ENCODE measurements at regions not wholly inside any gene's neighbourhood (a gene's known extent, or its start where the extent isn't known, plus 50 kb on each side); places are given as distances from the start of the nearest gene placed in this dataset.

GRCh38 chr6:78322068-78322845 lies 545.1 kb upstream of the IRAK1BP1 start:
- no peaks in the 10 kb centered on the region for H3K27me3 Mint-ChIP-seq
- no peaks in the 10 kb centered on the region for H3K36me3 Mint-ChIP-seq
- CTCF ChIA-PET = no interaction called here
- DNase-seq (no peak), ATAC-seq (no peak)
- H3K9me3 ChIP-seq (ENCODE audit: control insufficient read depth in 2 of 3, low read length in 3 of 3) = no peaks in the 10 kb centered on the region
- H3K27ac ChIP-seq (ENCODE audit: low read depth, low read length) = no peak overlapping the region
- H3K4me3 ChIP-seq (ENCODE audit: low read length) = no peak overlapping the region
- H3K27ac Mint-ChIP-seq = no peak overlapping the region
- H3K4me1 ChIP-seq (ENCODE audit: control insufficient read depth in 2 of 2, insufficient read depth in 2 of 2, low read length in 2 of 2) = no peaks in the 10 kb centered on the region
- no peak overlapping the region for H3K4me3 Mint-ChIP-seq
- POLR2A ChIA-PET = no interaction called here
- no peaks in the 10 kb centered on the region for H3K36me3 ChIP-seq (ENCODE audit: control insufficient read depth in 2 of 3, insufficient read depth in 3 of 3, low read length in 3 of 3)
- intact Hi-C loops (cut with micrococcal nuclease) = no loop called here
- H3K4me1 Mint-ChIP-seq = no peaks in the 10 kb centered on the region
- H3K9me3 Mint-ChIP-seq = peaks cover 0 to 12% (median 2%) of the 10 kb centered on the region in 11 donors
- H3K27me3 ChIP-seq (ENCODE audit: control insufficient read depth in 2 of 2, insufficient read depth in 2 of 2, low read length in 2 of 2) = no peaks in the 10 kb centered on the region

DNA sequence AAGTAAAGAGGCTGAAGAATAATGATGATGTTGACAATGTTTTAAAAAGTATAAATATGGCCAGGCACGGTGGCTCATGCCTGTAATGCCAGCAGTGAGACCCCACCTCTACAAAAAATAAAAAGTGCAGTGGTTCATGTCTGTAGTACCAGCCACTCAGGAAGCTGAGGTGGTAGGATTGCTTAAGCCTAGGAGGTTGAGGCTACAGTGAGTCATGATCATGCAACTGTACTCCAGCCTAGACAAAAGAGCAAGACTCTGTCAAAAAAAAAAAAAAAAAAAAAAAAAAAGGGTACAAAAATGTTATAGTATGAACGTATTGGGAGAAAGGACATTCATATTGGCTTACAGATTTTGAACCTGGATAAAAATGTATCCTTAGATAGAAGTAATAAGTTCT lies 543.1 kb upstream of the IRAK1BP1 start:
- POLR2A ChIA-PET = no interaction called here
- no peak for ATAC-seq
- H3K27me3 ChIP-seq (ENCODE audit: control insufficient read depth in 2 of 2, insufficient read depth in 2 of 2, low read length in 2 of 2) = no peaks in the 10 kb centered on the region
- Mint-ChIP-seq H3K27ac (no peak overlapping the region), H3K36me3 (no peaks in the 10 kb centered on the region), H3K4me3 (no peak overlapping the region), H3K27me3 (no peaks in the 10 kb centered on the region), H3K4me1 (no peaks in the 10 kb centered on the region), H3K9me3 (peaks cover 0 to 13% (median 2%) of the 10 kb centered on the region in 11 donors)
- no peaks in the 10 kb centered on the region for H3K9me3 ChIP-seq (ENCODE audit: control insufficient read depth in 2 of 3, low read length in 3 of 3)
- intact Hi-C loops (cut with micrococcal nuclease) = no loop called here
- no peak overlapping the region for H3K4me3 ChIP-seq (ENCODE audit: low read length)
- no peaks in the 10 kb centered on the region for H3K4me1 ChIP-seq (ENCODE audit: control insufficient read depth in 2 of 2, insufficient read depth in 2 of 2, low read length in 2 of 2)
- H3K27ac ChIP-seq (ENCODE audit: low read depth, low read length) = no peak overlapping the region
- no peak for DNase-seq
- CTCF ChIA-PET = no interaction called here
- H3K36me3 ChIP-seq (ENCODE audit: control insufficient read depth in 2 of 3, insufficient read depth in 3 of 3, low read length in 3 of 3) = no peaks in the 10 kb centered on the region

GRCh38 chr6:78340755-78341154 lies 526.6 kb upstream of the IRAK1BP1 start:
- ChIA-PET CTCF (no interaction called here), POLR2A (no interaction called here)
- intact Hi-C loops (cut with micrococcal nuclease) = no loop called here
- peaks cover 0 to 25% (median 4%) of the 10 kb centered on the region in 11 donors for H3K9me3 Mint-ChIP-seq
- H3K4me1 Mint-ChIP-seq = no peaks in the 10 kb centered on the region
- no peaks in the 10 kb centered on the region for H3K9me3 ChIP-seq (ENCODE audit: control insufficient read depth in 2 of 3, low read length in 3 of 3)
- no peaks in the 10 kb centered on the region for H3K36me3 Mint-ChIP-seq
- no peaks in the 10 kb centered on the region for H3K4me1 ChIP-seq (ENCODE audit: control insufficient read depth in 2 of 2, insufficient read depth in 2 of 2, low read length in 2 of 2)
- H3K27me3 ChIP-seq (ENCODE audit: control insufficient read depth in 2 of 2, insufficient read depth in 2 of 2, low read length in 2 of 2) = no peaks in the 10 kb centered on the region
- DNase-seq = no peak
- no peak overlapping the region for H3K27ac ChIP-seq (ENCODE audit: low read depth, low read length)
- no peak overlapping the region for H3K4me3 ChIP-seq (ENCODE audit: low read length)
- no peak overlapping the region for H3K27ac Mint-ChIP-seq
- no peaks in the 10 kb centered on the region for H3K27me3 Mint-ChIP-seq
- H3K4me3 Mint-ChIP-seq = no peak overlapping the region
- H3K36me3 ChIP-seq (ENCODE audit: control insufficient read depth in 2 of 3, insufficient read depth in 3 of 3, low read length in 3 of 3) = no peaks in the 10 kb centered on the region
- ATAC-seq = no peak

GRCh38 chr6:78345882-78346281 lies 521.5 kb upstream of the IRAK1BP1 start:
- H3K4me3 Mint-ChIP-seq = no peak overlapping the region
- ChIA-PET CTCF (no interaction called here), POLR2A (no interaction called here)
- H3K9me3 Mint-ChIP-seq = peaks cover 0 to 23% (median 0%) of the 10 kb centered on the region in 11 donors
- no peak overlapping the region for H3K27ac ChIP-seq (ENCODE audit: low read depth, low read length)
- H3K4me1 ChIP-seq (ENCODE audit: control insufficient read depth in 2 of 2, insufficient read depth in 2 of 2, low read length in 2 of 2) = no peaks in the 10 kb centered on the region
- no peak for DNase-seq
- no peak overlapping the region for H3K27ac Mint-ChIP-seq
- ATAC-seq = no peak
- intact Hi-C loops (cut with micrococcal nuclease) = no loop called here
- no peaks in the 10 kb centered on the region for H3K4me1 Mint-ChIP-seq
- no peaks in the 10 kb centered on the region for H3K36me3 ChIP-seq (ENCODE audit: control insufficient read depth in 2 of 3, insufficient read depth in 3 of 3, low read length in 3 of 3)
- H3K36me3 Mint-ChIP-seq = no peaks in the 10 kb centered on the region
- no peaks in the 10 kb centered on the region for H3K27me3 ChIP-seq (ENCODE audit: control insufficient read depth in 2 of 2, insufficient read depth in 2 of 2, low read length in 2 of 2)
- H3K4me3 ChIP-seq (ENCODE audit: low read length) = no peak overlapping the region
- no peaks in the 10 kb centered on the region for H3K9me3 ChIP-seq (ENCODE audit: control insufficient read depth in 2 of 3, low read length in 3 of 3)
- H3K27me3 Mint-ChIP-seq = no peaks in the 10 kb centered on the region

DNA sequence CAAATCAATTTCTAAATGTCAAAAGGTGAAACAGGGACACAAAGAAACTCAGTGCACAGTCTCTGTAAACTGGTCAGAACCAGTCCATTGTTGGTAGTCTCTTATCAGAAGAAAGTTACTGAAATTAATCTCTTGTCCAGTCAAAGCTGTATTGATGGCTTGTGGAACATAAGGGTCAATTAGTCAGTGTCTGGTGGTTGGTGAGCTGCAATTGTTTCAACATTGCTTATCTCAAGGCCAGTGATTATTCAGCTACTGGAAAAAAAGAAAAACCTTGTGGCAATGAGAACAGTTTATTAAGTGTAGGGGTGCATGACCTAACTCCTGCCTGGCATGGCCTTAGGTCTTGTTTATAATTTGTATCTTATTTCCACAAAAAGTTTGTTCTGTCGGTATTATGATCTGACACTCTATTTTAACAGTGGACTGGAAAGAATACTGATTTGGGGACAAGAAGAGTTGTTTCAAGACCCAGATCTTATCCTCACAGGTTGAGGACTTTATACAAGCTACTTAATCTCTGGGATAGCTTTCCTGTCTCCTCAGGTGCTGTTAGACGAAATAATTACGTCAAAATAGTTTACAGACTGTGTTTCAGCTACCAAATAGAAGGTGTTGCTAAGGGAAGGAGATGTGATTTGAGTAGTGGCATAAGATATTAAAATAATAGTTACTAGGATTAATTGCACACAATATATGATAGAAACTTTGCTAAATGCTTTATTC lies 520.0 kb upstream of the IRAK1BP1 start:
- no peak for ATAC-seq
- Mint-ChIP-seq H3K4me3 (no peak overlapping the region), H3K4me1 (no peaks in the 10 kb centered on the region), H3K27ac (no peak overlapping the region), H3K36me3 (no peaks in the 10 kb centered on the region), H3K9me3 (peaks cover 0 to 14% (median 0%) of the 10 kb centered on the region in 11 donors), H3K27me3 (no peaks in the 10 kb centered on the region)
- H3K27me3 ChIP-seq (ENCODE audit: control insufficient read depth in 2 of 2, insufficient read depth in 2 of 2, low read length in 2 of 2) = no peaks in the 10 kb centered on the region
- ChIA-PET CTCF (no interaction called here), POLR2A (no interaction called here)
- no peaks in the 10 kb centered on the region for H3K9me3 ChIP-seq (ENCODE audit: control insufficient read depth in 2 of 3, low read length in 3 of 3)
- no peaks in the 10 kb centered on the region for H3K36me3 ChIP-seq (ENCODE audit: control insufficient read depth in 2 of 3, insufficient read depth in 3 of 3, low read length in 3 of 3)
- H3K27ac ChIP-seq (ENCODE audit: low read depth, low read length) = no peak overlapping the region
- DNase-seq = no peak
- H3K4me1 ChIP-seq (ENCODE audit: control insufficient read depth in 2 of 2, insufficient read depth in 2 of 2, low read length in 2 of 2) = no peaks in the 10 kb centered on the region
- H3K4me3 ChIP-seq (ENCODE audit: low read length) = no peak overlapping the region
- intact Hi-C loops (cut with micrococcal nuclease) = no loop called here

DNA sequence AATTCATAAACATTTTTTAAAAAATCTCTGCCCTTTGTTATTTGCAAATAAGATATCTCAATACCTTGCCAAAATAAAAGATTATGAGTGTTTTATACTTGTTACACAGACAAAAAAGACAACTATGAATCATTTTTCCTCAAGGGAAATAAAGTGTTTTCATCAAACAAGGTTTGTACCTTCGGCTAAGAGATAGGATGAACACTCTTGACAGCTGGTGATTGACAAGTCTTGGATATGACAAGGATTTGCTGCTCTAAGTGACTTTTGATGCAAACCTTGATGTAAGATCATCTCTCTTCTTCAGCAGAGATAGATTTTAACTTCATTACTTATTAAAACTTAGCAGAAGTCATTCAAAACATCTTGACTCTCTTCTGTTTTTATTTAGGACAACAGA lies 514.3 kb upstream of the IRAK1BP1 start:
- no peak overlapping the region for H3K4me3 ChIP-seq (ENCODE audit: low read length)

DNA sequence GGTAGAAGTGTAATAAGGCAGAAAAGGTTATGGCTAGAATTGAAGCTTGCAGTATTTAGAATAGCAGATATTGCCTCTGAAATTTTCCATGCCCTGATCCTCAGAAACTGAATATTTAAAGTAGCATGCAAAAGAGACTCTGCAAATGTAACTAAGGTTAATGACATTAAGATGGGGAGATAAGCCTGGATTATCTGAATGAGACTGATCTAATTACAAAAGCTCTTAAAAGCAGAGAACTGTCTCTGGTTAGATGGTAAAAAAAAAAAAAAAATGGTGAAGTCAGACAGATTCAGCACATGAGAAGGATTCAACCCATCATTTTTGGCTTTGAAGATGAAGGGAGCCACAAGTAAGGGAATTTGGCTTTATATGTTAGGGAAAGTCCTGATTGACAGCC lies 503.7 kb upstream of the IRAK1BP1 start:
- Mint-ChIP-seq H3K9me3 (peaks cover 0 to 16% (median 0%) of the 10 kb centered on the region in 11 donors), H3K4me1 (no peaks in the 10 kb centered on the region), H3K36me3 (no peaks in the 10 kb centered on the region), H3K27ac (no peak overlapping the region), H3K27me3 (no peaks in the 10 kb centered on the region), H3K4me3 (no peak overlapping the region)
- Histone ChIP-seq H3K4me3 (ENCODE audit: low read length) (no peak overlapping the region), H3K36me3 (ENCODE audit: control insufficient read depth in 2 of 3, insufficient read depth in 3 of 3, low read length in 3 of 3) (no peaks in the 10 kb centered on the region), H3K9me3 (ENCODE audit: control insufficient read depth in 2 of 3, low read length in 3 of 3) (no peaks in the 10 kb centered on the region), H3K4me1 (ENCODE audit: control insufficient read depth in 2 of 2, insufficient read depth in 2 of 2, low read length in 2 of 2) (no peaks in the 10 kb centered on the region), H3K27ac (ENCODE audit: low read depth, low read length) (no peak overlapping the region), H3K27me3 (ENCODE audit: control insufficient read depth in 2 of 2, insufficient read depth in 2 of 2, low read length in 2 of 2) (no peaks in the 10 kb centered on the region)
- POLR2A ChIA-PET = no interaction called here
- CTCF ChIA-PET = no interaction called here
- ATAC-seq (no peak), DNase-seq (no peak)
- intact Hi-C loops (cut with micrococcal nuclease) = no loop called here

More for the DNA sequence above, 514.3 kb upstream of the IRAK1BP1 start:
- ChIA-PET POLR2A (no interaction called here), CTCF (no interaction called here)
- H3K27ac Mint-ChIP-seq = no peak overlapping the region
- Histone ChIP-seq H3K36me3 (ENCODE audit: control insufficient read depth in 2 of 3, insufficient read depth in 3 of 3, low read length in 3 of 3) (no peaks in the 10 kb centered on the region), H3K4me1 (ENCODE audit: control insufficient read depth in 2 of 2, insufficient read depth in 2 of 2, low read length in 2 of 2) (no peaks in the 10 kb centered on the region), H3K27ac (ENCODE audit: low read depth, low read length) (no peak overlapping the region), H3K9me3 (ENCODE audit: control insufficient read depth in 2 of 3, low read length in 3 of 3) (no peaks in the 10 kb centered on the region), H3K27me3 (ENCODE audit: control insufficient read depth in 2 of 2, insufficient read depth in 2 of 2, low read length in 2 of 2) (no peaks in the 10 kb centered on the region)
- H3K4me3 Mint-ChIP-seq = no peak overlapping the region
- no peaks in the 10 kb centered on the region for H3K36me3 Mint-ChIP-seq
- DNase-seq (no peak), ATAC-seq (no peak)
- H3K9me3 Mint-ChIP-seq = peaks cover 0 to 19% (median 5%) of the 10 kb centered on the region in 11 donors
- intact Hi-C loops (cut with micrococcal nuclease) = no loop called here
- no peaks in the 10 kb centered on the region for H3K27me3 Mint-ChIP-seq
- no peaks in the 10 kb centered on the region for H3K4me1 Mint-ChIP-seq

Data from naive thymus-derived CD4-positive, alpha-beta T cell (primary cell).